Fibroblast of villous mesenchyme (primary cell): ENCODE measurements at regions not wholly inside any gene's neighbourhood (a gene's known extent, or its start where the extent isn't known, plus 50 kb on each side); places are given as distances from the start of the nearest gene placed in this dataset.

ENCODE experiments used
- DNase-seq: peaks from one replicate; pipeline ENCODE4 v3.0.0-alpha.2; 2010; ENCODE audit warnings: low read depth
- H3K4me3 ChIP-seq: 2 replicates; pipeline ENCODE4 v1.5.1; 2011; ENCODE audit warnings: low read depth, mild to moderate bottlenecking, low read length
- CTCF ChIP-seq: IDR thresholded peaks from 2 replicates; pipeline ENCODE4 v1.5.1; 2012; ENCODE audit warnings: low read depth, mild to moderate bottlenecking, low read length; ENCODE audit not compliant: insufficient read depth

GRCh38 chr14:75361041-75361440 lies 66.8 kb upstream of the JDP2 start:
- TF ChIP-seq CTCF: no peak
- no peak overlapping the region for H3K4me3 ChIP-seq
- no peak for DNase-seq

GRCh38 chr14:75361751-75362433 lies 65.9 kb upstream of the JDP2 start:
- no peak overlapping the region for H3K4me3 ChIP-seq
- DNase-seq: peak; percentile 10
- no peak for TF ChIP-seq CTCF

GRCh38 chr14:75363130-75363529 lies 64.7 kb upstream of the JDP2 start:
- TF ChIP-seq CTCF: no peak
- H3K4me3 ChIP-seq: no peak overlapping the region
- DNase-seq: no peak

- TF ChIP-seq CTCF: no peak
- no peak for DNase-seq
- H3K4me3 ChIP-seq: no peak overlapping the region
Measured at GRCh38 chr14:75363570-75364227, 64.1 kb upstream of the JDP2 start.

- TF ChIP-seq CTCF: no peak
- no peak overlapping the region for H3K4me3 ChIP-seq
- DNase-seq: no peak
Measured at GRCh38 chr14:75365116-75365515, 62.7 kb upstream of the JDP2 start.

GRCh38 chr14:75366963-75367362 lies 60.9 kb upstream of the JDP2 start:
- peak; percentile 26 for DNase-seq
- TF ChIP-seq CTCF: no peak
- H3K4me3 ChIP-seq: no peak overlapping the region
